Natural killer cell (primary cell): ENCODE measurements at regions not wholly inside any gene's neighbourhood (a gene's known extent, or its start where the extent isn't known, plus 50 kb on each side); places are given as distances from the start of the nearest gene placed in this dataset.

Experiments used
- ATAC-seq, 3 donors: fragments of 150-1000 bp in 2 of 3; fragments of 200-7000 bp in 1 of 3; cut with Tn5 transposase; 1 replicate in 1 of 3; 2 replicates in 2 of 3; pipeline ENCODE4 v1.10.0; 2021; ENCODE audit warnings: mild to moderate bottlenecking in 2 of 3, moderate library complexity in 2 of 3
- DNase-seq, 2 donors: peaks; one replicate each; pipeline versions ENCODE4 v3.0.0 to v3.0.0-alpha.2; 2013 to 2021; ENCODE audit warnings: mixed read lengths in 1 of 2
- H3K27ac ChIP-seq: one replicate; pipeline ENCODE4 v1.5.1; 2013; ENCODE audit warnings: mild to moderate bottlenecking, low read length
- H3K27me3 ChIP-seq: one replicate; pipeline ENCODE4 v1.6.1; 2013; ENCODE audit warnings: low read length; ENCODE audit not compliant: control insufficient read depth, insufficient read depth
- H3K36me3 ChIP-seq: one replicate; pipeline ENCODE4 v1.6.1; 2013; ENCODE audit warnings: low read length; ENCODE audit not compliant: control insufficient read depth, insufficient read depth
- H3K4me1 ChIP-seq: one replicate; pipeline ENCODE4 v1.6.1; 2013; ENCODE audit warnings: low read length; ENCODE audit not compliant: control insufficient read depth, insufficient read depth
- H3K4me3 ChIP-seq: one replicate; pipeline ENCODE4 v1.5.1; 2013; ENCODE audit warnings: low read length
- H3K9me3 ChIP-seq: one replicate; pipeline ENCODE4 v1.6.1; 2013; ENCODE audit warnings: low read length; ENCODE audit not compliant: control insufficient read depth, insufficient read depth
- H3K27ac Mint-ChIP-seq, 2 donors: one replicate each; pipeline ENCODE4 v1.8.0; 2022; ENCODE audit warnings: mild to moderate bottlenecking in 2 of 2, mixed read lengths in 2 of 2, moderate library complexity in 1 of 2
- H3K27me3 Mint-ChIP-seq, 2 donors: one replicate each; pipeline ENCODE4 v1.8.0; 2022; ENCODE audit warnings: low read depth in 2 of 2, mixed read lengths in 2 of 2
- H3K36me3 Mint-ChIP-seq: one replicate; pipeline ENCODE4 v1.8.0; 2022; ENCODE audit warnings: mixed read lengths
- H3K4me1 Mint-ChIP-seq, 2 donors: one replicate each; pipeline ENCODE4 v1.8.0; 2022; ENCODE audit warnings: mixed read lengths in 2 of 2
- H3K4me3 Mint-ChIP-seq: one replicate; pipeline ENCODE4 v1.8.0; 2022; ENCODE audit warnings: mild to moderate bottlenecking, moderate library complexity, mixed read lengths
- H3K9me3 Mint-ChIP-seq, 2 donors: one replicate each; pipeline ENCODE4 v1.8.0; 2022; ENCODE audit warnings: mixed read lengths in 2 of 2
- WGBS: methylation state at CpG from one replicate; pipeline ENCODE4 v1.1.7; 2013; ENCODE audit warnings: missing lambda C conversion rate; ENCODE audit not compliant: insufficient coverage; 5-methylcytosine and 5-hydroxymethylcytosine counted together
- intact Hi-C: fragments of 100-400 bp; cut with micrococcal nuclease; formaldehyde crosslinking; loops from one replicate; pipeline ENCODE4 v1.14.2; 2022
- TF ChIP-seq, protein P1 (sequence below): fragments of 200-600 bp; IDR thresholded peaks from one replicate; pipeline ENCODE4 v1.8.0; 2022; ENCODE audit warnings: antibody characterized with exemption

DNA sequence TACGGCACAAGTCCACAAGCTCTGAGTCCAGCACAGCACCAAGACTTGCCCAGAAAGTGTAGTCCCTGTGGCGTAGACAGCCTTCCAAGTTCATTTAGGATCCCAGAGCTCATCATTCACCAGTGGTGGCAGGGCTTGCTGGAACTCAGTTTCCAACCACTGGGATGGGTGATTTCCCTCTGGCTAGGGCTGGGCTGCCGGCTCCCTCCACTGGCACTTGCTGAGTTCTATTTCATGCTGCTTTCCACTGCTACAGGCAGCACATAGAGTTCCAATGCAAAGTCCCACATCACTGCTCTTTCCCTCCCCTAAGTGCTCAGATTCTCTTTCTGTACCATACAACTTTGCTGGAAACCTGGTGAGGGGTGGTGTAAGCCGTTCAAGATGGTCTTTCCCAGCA is 510.3 kb upstream of the TMPRSS15 start:
- Histone ChIP-seq H3K4me3 (no peak overlapping the region), H3K36me3 (no peaks in the 10 kb centered on the region), H3K4me1 (no peaks in the 10 kb centered on the region), H3K9me3 (peaks cover 18% of the 10 kb centered on the region), H3K27ac (no peak overlapping the region), H3K27me3 (no peaks in the 10 kb centered on the region)
- no peak for ATAC-seq
- H3K27me3 Mint-ChIP-seq, result no peaks in the 10 kb centered on the region
- no peak overlapping the region for H3K27ac Mint-ChIP-seq
- WGBS, result 92% methylated on average over 4 of the region's 4 CpGs
- no peak for DNase-seq
- intact Hi-C loops, result no loop called here
- TF ChIP-seq, protein P1, sequence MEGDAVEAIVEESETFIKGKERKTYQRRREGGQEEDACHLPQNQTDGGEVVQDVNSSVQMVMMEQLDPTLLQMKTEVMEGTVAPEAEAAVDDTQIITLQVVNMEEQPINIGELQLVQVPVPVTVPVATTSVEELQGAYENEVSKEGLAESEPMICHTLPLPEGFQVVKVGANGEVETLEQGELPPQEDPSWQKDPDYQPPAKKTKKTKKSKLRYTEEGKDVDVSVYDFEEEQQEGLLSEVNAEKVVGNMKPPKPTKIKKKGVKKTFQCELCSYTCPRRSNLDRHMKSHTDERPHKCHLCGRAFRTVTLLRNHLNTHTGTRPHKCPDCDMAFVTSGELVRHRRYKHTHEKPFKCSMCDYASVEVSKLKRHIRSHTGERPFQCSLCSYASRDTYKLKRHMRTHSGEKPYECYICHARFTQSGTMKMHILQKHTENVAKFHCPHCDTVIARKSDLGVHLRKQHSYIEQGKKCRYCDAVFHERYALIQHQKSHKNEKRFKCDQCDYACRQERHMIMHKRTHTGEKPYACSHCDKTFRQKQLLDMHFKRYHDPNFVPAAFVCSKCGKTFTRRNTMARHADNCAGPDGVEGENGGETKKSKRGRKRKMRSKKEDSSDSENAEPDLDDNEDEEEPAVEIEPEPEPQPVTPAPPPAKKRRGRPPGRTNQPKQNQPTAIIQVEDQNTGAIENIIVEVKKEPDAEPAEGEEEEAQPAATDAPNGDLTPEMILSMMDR, result no peak
- peaks cover 19 to 24% of the 10 kb centered on the region in 2 donors for H3K9me3 Mint-ChIP-seq
- H3K36me3 Mint-ChIP-seq, result peaks cover 15% of the 10 kb centered on the region
- no peaks in the 10 kb centered on the region for H3K4me1 Mint-ChIP-seq
- H3K4me3 Mint-ChIP-seq, result no peak overlapping the region

DNA sequence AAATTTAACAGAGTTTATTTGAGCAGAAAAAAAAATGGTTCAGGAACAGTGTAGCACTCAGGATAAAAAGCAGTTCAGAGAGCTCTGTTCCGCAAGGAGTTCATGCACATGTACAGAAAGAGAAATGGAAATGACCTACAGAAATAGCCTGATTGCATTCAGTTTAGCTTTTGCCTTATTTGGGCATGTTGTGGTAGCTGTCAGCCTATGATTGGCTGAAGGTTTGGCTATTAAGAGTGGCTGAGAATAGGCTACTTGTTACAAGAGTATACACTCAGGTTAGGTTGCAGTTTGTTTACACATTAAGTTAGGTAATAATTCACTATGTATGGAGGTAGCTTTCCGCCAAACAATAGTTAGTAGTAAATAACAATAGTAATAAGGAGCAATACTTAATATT is 511.0 kb upstream of the TMPRSS15 start:
- Mint-ChIP-seq H3K27me3 (no peaks in the 10 kb centered on the region), H3K4me1 (no peaks in the 10 kb centered on the region), H3K27ac (no peak overlapping the region), H3K9me3 (peaks cover 22 to 27% of the 10 kb centered on the region in 2 donors), H3K36me3 (peaks cover 15% of the 10 kb centered on the region), H3K4me3 (no peak overlapping the region)
- H3K36me3 ChIP-seq, result no peaks in the 10 kb centered on the region
- intact Hi-C loops, result no loop called here
- ATAC-seq (no peak), DNase-seq (no peak)
- no peak overlapping the region for H3K4me3 ChIP-seq
- TF ChIP-seq, protein P1, result no peak
- no peak overlapping the region for H3K27ac ChIP-seq
- H3K4me1 ChIP-seq, result no peaks in the 10 kb centered on the region
- WGBS, result 90% methylated on average over 1 of the region's 2 CpGs
- H3K9me3 ChIP-seq, result peaks cover 18% of the 10 kb centered on the region
- no peaks in the 10 kb centered on the region for H3K27me3 ChIP-seq

DNA sequence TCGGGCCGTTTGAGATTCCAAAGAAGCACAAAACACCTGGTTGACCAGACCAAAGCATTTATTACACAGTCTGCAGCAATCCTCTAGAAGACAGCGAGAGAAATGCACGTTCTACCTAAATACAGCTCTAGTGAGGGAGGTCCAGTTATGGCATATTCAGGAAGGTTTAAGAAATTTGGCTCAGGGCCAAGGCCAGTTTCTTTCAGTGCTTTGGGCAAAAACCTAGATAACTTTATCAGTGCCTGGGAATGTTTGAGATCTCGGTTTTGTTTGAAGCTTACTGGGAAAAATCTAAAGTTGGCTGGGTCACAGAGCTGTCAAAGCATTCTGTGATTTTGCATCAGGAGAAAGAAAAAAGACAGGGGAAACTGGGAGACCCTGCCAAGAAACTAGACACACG is 514.0 kb upstream of the TMPRSS15 start:
- H3K36me3 ChIP-seq, result no peaks in the 10 kb centered on the region
- H3K27me3 ChIP-seq, result no peaks in the 10 kb centered on the region
- H3K27ac ChIP-seq, result no peak overlapping the region
- Mint-ChIP-seq H3K4me1 (no peaks in the 10 kb centered on the region), H3K36me3 (peaks cover 7% of the 10 kb centered on the region), H3K9me3 (peaks cover 11 to 18% of the 10 kb centered on the region in 2 donors), H3K27ac (no peak overlapping the region), H3K4me3 (no peak overlapping the region), H3K27me3 (no peaks in the 10 kb centered on the region)
- H3K4me3 ChIP-seq, result no peak overlapping the region
- TF ChIP-seq, protein P1, result no peak
- intact Hi-C loops, result no loop called here
- no peaks in the 10 kb centered on the region for H3K4me1 ChIP-seq
- 89% methylated on average over 6 of the region's 6 CpGs for WGBS
- peaks cover 18% of the 10 kb centered on the region for H3K9me3 ChIP-seq
- ATAC-seq (no peak), DNase-seq (no peak)

DNA sequence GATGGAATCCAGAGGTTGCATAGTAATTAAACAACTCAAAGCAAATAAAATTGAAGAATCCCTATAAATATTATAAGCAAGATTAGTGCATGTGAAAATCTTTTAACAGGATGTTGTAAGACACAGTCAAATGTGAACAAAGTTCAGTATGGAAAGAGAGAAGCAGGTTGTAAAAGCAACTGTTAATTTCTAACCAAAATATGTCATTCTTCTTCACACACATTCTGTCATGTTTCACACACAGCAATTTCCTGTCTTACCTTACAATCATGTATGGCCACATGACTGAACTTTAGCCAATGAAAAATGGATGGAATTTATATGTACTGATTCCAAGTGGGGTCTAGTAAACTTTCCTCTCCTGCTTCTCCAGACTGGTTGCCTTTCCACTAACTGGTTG is 527.7 kb upstream of the TMPRSS15 start:
- Histone ChIP-seq H3K27ac (no peak overlapping the region), H3K9me3 (no peaks in the 10 kb centered on the region), H3K27me3 (no peaks in the 10 kb centered on the region), H3K4me3 (no peak overlapping the region), H3K4me1 (no peaks in the 10 kb centered on the region), H3K36me3 (no peaks in the 10 kb centered on the region)
- Mint-ChIP-seq H3K27me3 (no peaks in the 10 kb centered on the region), H3K9me3 (peaks cover 8 to 11% of the 10 kb centered on the region in 2 donors), H3K36me3 (no peaks in the 10 kb centered on the region), H3K27ac (no peak overlapping the region), H3K4me1 (no peaks in the 10 kb centered on the region), H3K4me3 (no peak overlapping the region)
- no peak for ATAC-seq
- no peak for DNase-seq
- intact Hi-C loops, result no loop called here
- TF ChIP-seq, protein P1, result no peak
